ENCODE measurements at regions not wholly inside any gene's neighbourhood (a gene's known extent, or its start where the extent isn't known, plus 50 kb on each side); places are given as distances from the start of the nearest gene placed in this dataset.

DNA sequence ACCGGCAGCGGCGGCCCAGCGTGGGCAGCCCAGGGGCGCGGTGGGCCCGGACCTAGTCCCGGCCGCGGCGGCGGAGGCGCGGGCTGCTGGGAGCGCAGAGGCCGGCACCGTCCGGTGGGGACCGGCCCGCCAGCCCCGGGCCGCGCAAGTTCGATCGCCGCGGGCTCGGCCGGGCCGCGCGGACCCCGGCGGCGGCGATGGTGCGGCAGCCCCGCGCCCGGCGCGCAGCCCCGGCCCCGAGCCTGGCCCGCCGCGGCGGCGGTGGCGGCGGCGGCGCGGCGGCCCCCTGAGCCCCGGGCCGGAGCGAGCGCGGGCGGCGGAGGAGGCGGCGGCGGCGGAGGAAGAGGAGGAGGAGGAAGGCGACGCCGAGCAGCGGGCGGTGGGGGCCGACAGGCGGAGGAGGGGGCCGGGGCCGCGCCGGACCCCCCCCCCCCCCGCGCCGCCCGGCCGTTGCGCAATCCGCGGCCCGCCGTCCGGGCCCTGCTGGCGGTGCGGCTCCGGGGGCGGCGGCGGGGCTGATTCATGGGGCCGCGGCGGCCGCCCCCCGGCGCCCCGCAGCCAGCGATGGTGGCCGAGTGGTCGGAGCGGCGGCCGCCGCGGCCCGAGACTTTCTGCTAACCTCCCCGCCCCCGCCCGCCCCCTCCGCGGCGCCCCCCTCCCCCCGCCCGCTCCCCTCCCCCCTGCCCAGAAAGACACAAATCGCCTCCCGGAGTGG is 1251.9 kb downstream of the BRD1 start:
- in situ Hi-C loops (cut with HindIII; ENCODE audit: low sequenced_read_pairs): no loop called here

DNA sequence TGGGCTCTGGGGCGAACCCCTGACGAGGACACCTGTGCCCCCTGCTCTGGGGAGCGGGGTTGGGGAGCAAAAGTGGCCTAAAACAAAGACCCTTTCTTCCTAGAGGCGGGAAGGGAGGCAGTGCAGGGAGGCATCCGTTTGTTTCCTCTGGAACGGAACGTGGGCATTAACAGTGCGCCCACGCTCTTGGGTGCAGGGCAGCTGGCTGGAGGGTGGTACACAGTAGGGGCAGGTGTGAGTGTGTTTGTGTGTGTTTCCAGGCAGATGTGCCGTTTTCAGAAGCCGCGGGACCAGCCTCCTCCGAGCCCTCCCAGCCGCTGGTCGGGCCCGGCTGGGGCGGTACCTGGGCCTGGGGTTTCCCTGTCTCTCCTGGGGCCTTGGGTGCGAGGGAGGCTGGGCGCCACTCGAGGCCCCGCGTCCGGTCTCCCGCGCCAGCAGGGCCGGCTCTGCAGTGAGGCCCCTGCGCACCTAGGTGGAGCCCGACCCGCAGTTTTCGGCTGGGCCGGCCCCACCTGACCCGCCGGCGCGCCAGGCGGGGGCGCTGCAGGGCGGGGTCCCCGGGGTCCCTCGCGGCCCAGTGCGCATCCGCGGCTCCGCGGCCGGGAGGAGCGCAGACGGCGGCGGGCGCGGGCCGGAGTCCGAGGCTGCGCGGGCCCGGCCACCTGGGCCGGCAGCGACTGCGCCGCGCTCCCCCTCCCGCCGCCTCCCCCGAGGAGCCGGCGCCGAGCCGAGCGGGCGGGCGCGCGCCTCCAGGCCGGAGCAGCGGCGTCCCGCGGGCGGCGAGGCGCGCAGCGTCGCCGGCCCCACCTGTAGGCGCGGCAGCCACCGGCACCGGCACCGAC is 1252.7 kb downstream of the BRD1 start:
- in situ Hi-C loops (cut with HindIII; ENCODE audit: low sequenced_read_pairs): no loop called here

DNA sequence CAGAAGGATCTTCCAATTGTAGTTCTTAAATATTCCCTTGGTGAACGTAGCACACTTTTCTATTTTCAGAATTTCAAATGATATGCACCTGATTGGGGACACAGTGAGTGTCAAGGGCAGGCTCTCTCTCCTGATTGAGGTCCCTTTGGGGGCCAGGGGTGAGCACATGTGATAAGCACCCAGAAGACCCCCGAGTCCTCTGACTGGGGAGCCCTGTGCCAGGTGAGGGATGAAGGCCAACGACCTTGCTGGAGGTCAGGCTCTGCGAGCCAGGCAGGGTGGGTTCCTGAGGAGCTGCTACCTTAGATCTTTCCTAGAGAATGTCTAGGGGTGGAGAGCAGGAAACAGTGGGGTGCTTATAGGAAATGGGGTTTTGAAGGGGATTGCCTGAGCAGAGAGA is 1253.9 kb downstream of the BRD1 start:
- in situ Hi-C loops (cut with HindIII; ENCODE audit: low sequenced_read_pairs): no loop called here

DNA sequence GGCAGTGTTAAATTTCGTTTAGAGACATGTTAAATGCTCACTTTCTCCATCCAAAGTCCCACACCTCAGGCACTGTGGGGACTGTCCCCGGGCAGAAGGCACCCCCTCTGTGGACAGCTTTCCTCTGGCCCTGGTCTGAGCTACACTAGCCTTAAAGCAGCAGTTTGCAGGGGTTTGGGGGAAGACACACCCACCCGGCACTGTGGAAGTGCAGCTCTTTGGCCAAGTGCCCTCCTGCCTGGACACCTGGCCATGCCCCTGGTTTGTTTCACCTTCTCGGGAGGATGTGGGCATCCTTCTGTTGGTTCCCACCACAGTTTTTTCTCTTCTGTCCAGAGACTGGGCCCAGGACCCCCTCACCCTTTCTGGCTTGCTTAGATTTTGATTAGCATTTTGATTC is 1254.7 kb downstream of the BRD1 start:
- in situ Hi-C loops (cut with HindIII; ENCODE audit: low sequenced_read_pairs): no loop called here

DNA sequence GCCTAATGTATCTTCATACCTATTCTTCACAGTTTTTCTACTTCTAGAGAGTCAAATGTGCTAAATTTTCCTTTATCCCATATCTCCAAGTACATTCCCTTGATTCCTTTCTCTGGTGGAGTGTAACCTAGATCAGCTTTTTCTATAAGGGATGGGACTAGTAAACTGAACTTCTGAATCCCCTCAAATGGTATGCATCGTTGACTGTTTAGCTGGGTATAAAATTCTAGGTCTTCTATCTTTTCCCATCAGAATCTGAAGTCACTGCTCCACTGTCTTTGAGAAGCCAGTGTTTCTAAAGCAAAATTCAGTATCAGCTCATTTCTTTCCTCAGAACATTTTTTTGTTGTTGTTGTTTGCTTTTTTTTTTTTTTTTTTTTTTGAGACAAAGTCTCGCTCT is 1256.8 kb downstream of the BRD1 start:
- in situ Hi-C loops (cut with HindIII; ENCODE audit: low sequenced_read_pairs): no loop called here

DNA sequence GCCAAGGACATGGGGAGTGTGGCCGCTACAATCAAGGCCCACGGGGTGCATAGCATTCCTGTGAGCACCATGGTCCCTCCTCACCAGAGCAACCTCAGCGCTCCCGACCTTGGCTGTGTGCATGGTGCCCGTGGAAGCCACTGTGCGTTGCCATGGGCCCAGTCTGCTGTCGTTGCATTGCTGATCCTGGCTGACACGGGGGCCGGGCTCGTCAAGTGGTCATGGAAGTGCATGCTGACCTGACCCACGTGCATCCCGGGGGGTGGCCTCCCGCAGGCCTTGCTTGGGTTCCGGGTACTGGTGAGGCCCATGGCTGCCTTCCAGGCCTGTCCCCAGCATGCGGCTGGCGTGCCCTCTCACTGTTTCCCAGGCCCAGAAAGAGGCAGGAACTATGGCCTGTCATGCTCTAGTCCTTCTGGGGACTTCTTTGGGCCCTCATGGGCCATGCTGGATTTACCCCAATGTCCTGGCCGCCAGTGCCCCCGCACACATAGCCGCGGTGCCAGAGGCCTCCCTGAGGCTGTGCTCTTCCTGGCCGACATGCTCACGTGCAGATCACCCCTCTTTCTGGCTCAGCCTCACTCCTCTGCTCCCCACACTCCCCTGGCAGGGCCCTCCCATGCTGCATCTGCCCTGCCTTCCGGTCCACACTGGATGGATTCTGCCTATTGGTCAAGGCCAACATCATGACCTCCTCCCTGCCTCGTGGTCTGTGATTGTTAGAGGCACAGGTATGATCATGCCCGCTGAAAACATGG is 1258.0 kb downstream of the BRD1 start:
- in situ Hi-C loops (cut with HindIII; ENCODE audit: low sequenced_read_pairs): no loop called here

DNA sequence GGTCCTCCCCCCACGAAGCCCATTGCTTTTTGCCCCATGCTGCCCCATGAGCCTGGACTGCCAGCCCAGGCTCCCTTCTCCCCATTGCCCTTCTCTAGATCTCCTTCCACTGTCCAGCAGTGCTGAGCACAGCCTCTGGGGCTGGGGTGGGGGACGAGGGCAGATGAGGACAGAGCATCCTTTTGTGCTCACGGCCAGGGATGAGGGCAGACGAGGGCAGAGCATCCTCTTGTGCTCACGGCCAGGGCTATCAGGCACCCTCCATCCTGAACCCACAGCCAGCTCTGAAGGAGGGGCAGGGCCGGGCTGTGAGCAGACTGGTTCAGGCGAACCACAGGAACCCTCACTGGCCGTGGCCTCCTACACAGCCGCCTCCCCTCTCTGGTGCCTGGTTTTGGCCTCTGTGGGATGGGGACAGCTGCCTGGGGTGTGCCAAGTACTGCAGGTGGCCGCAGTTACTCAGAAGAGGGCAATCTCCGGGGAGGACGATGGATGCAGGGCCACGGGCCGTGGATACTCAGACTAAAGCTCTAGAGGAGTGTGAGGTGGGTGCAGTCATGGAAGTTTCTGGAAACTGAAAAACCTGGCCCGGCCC is 1258.8 kb downstream of the BRD1 start:
- in situ Hi-C loops (cut with HindIII; ENCODE audit: low sequenced_read_pairs): no loop called here

DNA sequence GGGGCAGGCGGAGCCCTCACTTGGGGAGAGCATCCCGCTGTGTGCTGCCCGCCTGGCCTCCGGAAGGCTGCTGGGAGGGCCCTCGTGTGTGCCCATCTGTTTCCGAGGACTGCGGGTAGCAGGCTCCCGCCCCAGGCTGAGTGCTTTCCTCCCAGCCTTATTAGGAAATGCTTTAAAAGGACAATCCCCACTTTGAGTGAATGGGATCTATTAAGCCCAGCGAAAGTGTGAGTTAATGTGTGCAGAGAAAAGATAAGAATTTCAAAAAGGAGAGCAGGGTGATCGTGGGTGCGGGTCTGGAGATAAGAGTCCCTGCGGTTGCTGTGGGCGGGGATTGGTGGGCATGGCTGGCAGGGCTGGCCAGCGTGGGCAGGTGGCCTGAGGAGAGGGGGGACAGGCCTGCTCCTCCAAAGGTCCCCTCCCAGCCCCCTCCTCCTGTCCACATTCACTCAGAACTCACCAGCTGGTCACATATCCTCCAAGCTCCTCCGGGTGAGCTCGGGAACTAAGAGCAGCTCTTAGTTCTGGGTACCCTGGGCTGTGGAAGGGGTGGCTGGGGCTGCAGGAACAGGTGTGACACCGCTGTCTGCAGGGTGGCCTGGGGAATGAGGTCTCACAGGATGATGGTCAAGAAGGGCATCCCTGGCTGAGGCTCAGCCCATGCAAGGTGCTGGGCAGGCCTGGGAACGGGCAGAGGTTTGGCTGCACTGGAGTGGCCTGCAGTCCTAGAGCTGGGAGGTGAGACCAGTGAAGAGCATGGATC is 1260.3 kb downstream of the BRD1 start:
- in situ Hi-C loops (cut with HindIII; ENCODE audit: low sequenced_read_pairs): no loop called here

DNA sequence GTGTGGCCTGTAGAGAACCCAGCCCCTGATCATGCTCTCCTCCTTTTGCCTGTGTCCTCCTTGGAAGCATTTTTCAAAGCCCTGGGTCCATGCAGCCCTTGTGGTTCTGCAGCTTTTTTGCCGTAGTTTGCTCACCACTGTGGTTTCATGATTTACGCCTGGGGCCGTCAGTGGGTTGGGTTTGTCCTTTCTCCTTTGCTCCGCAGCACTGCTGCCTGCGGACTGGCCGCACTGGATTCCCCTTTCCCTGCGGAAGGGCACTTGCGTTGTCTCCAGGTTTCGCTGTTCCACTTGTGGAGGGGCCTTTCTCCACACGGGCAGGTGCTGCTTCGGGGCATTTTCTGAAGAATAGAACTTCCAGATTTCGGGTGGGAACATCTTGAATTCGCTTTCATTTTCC is 1260.9 kb downstream of the BRD1 start:
- in situ Hi-C loops (cut with HindIII; ENCODE audit: low sequenced_read_pairs): no loop called here

DNA sequence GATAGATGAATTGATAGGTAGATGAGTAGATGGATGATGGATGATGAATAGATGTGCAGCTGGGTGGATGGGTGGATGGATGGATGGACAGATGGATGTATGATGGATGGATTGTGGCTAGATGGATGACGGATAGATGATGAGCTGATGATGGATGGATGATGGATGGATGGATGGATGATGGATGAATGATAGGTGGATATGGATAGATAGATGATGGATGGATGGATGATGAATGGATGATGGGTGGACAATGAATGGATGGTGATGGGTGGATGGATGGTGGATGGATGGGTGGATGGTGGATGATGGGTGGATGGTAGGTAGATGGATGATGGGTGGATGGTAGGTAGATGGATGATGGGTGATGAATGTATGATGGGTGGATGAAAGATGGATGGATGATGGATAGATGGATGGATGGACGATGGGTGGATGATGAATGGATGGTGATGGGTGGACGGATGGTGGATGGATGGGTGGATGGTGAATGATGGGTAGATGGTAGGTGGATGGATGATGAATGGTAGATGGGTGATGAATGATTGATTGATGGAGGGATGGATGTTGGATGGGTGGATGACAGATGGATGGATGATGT is 1261.7 kb downstream of the BRD1 start:
- in situ Hi-C loops (cut with HindIII; ENCODE audit: low sequenced_read_pairs): no loop called here

DNA sequence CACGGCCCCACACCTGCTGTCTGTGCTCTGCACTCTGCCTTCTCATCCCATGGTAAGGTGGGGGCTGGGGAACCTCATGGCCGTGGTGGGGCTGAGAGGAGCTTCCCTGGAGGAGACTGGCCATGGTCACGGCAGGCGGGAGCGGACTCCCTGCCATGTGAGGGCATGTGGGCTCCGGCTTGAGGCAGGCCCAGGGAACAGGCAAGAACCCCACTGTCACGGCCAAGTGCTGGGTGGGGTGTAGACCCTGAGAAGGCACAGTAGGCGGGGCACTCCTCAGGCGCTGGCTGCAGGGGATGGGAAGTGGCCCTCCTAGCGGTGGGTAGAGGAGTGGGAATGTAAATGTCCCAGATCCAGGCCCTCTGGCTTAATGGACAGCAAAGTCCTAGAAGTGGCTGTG is 1262.7 kb downstream of the BRD1 start:
- in situ Hi-C loops (cut with HindIII; ENCODE audit: low sequenced_read_pairs): no loop called here

DNA sequence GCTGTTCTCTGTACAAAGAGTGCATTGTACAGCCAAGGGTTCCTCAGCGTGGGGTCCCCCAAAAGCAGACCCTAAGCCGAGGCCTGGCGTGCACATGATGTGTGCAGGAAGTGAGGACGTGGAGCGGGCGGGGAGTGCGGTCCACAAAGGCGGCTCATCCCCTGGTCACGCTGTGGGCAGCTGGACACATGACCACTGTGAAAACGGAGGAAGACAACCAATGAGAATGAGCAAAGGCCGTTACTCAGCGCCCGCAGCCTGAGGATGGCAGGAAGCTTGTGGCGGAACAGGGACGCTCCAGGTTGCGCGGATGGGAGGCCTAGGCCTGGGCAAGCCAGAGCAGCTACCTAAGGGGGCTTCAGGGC is 1263.7 kb downstream of the BRD1 start:
- in situ Hi-C loops (cut with HindIII; ENCODE audit: low sequenced_read_pairs): no loop called here

DNA sequence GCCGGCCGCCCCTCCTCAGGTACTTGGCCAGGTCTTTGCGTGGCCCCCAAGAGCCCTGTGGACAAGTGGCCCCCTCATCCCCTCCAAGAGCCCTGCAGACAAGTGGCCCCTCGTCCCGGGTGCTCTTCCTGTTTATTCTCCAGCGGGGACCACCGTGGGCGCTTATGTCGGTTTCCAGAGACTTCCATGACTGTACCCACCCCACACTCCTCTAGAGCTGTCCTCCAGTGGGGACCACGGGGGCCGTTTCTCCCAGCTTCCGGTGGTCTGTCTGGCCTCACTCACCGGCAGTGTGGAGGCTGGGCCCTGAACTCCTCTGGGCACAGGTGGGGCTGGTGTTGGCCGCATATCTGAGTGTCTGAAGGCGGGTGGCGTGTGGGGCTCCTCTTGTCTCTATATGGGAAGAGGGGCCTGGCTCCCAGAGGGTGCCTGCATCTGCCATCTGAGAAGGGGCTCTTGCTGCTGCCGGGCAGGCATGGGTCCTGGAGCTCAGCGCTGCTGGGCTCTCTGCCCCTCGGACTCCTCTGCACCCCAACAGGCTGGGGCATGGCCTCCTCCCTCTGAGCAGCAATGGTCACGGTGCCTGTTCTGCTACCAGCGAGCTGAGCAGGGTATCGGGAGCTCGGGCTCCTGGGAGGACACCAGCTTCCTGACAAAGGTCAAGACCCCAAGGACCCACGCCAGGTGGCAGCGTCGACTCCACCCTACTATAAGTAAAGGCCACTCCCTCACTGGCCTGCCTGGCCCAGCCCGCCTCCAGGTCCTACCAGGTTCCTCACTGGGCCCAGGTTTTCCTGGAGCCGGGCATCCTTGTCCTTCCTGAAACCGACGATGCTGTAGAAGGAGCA is 1264.3 kb downstream of the BRD1 start:
- in situ Hi-C loops (cut with HindIII; ENCODE audit: low sequenced_read_pairs): no loop called here

DNA sequence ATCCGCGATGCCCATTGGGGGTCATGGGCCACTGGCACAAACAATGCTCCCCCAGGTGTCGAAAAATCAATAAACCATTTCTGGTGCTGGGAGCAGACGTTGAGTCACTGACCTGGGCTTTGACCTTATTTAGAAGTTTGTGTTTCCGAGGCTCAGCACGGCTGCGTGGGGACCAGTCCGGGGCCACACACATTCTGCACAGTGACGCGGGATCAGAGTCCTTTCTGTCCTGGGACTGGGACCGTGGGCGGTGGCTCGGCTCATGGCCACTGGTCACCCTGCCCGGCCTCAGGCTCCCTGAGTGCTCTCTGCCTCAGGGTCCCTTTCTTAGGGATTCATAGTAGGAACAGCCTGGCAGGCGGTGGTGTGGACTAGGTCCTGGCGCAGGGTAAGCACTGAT is 1266.0 kb downstream of the BRD1 start:
- in situ Hi-C loops (cut with HindIII; ENCODE audit: low sequenced_read_pairs): no loop called here

DNA sequence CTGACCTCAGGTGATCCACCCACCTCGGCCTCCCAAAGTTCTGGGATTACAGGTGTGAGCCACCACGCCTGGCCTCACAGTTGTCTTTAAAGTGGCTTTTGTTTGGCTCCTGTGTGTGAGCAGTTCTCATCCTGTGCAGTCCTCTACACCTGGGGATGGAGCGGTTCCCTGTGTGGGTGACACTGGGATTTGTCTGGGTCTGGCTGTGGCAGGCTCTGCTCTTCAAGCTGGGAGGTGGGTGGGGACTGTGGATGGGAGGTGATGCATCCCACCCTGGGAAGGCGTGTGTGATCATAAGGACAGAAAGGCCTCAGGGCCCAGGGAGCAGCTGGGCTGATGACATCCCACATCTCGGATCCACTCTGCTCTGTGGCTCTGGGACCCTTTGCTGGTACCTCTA is 1266.8 kb downstream of the BRD1 start:
- in situ Hi-C loops (cut with HindIII; ENCODE audit: low sequenced_read_pairs): no loop called here

DNA sequence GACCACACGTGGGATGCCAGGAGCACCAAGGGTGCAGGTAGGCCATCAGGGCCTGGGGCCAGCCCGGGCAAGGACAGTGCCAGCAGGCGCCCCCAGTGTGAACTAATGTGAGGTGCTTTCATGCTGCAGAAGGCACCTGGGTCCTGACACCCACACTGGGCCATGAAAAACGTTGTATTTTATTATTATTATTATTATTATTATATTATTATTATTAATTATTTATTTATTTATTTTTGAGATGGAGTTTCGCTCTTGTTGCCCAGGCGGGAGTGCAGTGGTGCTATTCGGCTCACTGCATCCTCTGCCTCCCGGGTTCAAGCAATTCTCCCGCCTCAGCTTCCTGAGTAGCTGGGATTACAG is 1267.3 kb downstream of the BRD1 start:
- in situ Hi-C loops (cut with HindIII; ENCODE audit: low sequenced_read_pairs): no loop called here

DNA sequence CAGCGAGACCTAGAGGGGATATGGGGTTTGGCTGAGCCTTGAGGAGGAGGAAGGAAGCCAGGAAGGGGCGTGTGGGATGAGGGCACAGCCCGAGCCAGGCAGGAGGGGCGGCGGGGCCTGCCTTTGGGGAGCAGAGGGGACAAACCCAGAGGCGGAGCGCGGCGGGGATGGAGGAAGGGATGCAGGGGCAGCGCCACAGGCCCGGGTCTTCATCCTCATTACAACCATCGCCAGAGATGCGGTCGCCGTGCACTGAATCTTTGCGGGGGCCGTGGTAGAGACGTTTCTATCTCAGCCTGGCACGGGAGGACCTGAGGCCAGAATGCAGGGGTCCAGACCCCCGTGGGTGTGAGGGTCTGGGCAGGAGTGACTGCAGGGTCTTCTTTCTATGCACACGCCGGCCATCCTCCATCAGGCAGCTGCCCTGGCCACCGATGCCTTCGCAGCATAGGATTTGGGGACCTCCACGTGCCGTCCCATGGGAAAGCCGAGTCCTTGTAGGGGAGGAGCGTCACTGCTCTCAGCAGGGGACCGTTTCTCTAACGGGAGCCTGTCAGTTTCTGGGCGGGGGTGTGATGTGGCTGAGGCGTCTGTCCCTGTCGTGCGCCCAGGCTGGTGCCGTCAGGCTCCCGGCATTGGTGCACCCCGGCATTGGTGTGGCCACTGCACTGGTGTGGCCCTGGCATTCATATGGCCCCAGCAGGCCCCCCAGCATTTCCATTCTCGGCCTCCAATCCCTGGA is 1267.9 kb downstream of the BRD1 start:
- in situ Hi-C loops (cut with HindIII; ENCODE audit: low sequenced_read_pairs): no loop called here

DNA sequence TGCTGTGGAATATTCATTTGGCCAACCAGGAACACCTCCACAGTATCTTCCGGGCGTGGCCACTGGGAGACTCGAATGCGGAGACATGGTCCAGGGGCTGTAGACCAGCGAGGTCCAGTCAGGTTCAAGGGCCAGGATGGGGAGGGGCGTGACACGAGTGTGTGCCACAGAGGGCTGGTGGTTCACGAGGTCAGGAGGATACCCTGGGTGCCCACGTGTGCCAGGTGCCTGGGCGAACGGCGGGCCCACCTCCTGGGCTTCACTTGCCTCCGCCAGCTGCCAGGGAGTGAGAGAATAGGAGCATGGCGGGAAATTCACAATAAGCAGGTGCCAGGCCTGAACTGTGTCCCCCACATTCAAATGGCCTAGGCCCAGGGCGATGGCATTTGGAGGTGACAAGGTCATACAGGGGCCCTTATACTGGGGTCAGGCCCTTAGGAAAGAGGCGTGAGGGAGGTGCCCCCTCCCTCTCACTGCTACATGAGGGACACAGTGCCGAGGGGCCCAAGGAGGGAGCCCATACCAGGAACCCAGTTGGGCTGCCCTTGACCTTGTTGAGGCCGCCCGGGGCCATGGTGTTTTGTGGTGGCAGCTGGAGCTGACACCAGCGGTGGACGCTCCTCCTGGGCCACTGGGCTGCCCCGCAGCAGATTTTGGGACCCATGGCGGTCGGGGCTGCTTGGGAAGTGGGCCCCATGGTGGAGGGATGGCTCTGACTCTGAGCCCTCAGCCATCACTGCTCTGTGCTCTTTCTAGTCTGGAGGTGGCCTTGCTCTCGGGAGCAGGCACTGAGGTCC is 1268.9 kb downstream of the BRD1 start:
- in situ Hi-C loops (cut with HindIII; ENCODE audit: low sequenced_read_pairs): no loop called here

Measured in DLD1 (cell line).